GM18498 (cell line): ENCODE measurements at regions not wholly inside any gene's neighbourhood (a gene's known extent, or its start where the extent isn't known, plus 50 kb on each side); places are given as distances from the start of the nearest gene placed in this dataset.

Experiments used
- ATAC-seq: cut with Tn5 transposase; IDR thresholded peaks from one replicate; pipeline ENCODE4 v1.9.1; 2021; ENCODE audit warnings: mild to moderate bottlenecking, moderate library complexity; ENCODE audit not compliant: unreplicated experiment

- no peak for ATAC-seq
Measured at GRCh38 chr2:45256173-45256866, 247.1 kb upstream of the SIX2 start.

GRCh38 chr2:45255563-45255962 lies 246.3 kb upstream of the SIX2 start:
- ATAC-seq, result no peak

GRCh38 chr2:45254025-45254424 lies 244.8 kb upstream of the SIX2 start:
- no peak for ATAC-seq

GRCh38 chr2:45253151-45253550 lies 243.9 kb upstream of the SIX2 start:
- ATAC-seq, result no peak

GRCh38 chr2:45250176-45250575 lies 240.9 kb upstream of the SIX2 start:
- no peak for ATAC-seq

- no peak for ATAC-seq
Measured at GRCh38 chr2:45248214-45248613, 239.0 kb upstream of the SIX2 start.

GRCh38 chr2:45244928-45245327 lies 235.7 kb upstream of the SIX2 start:
- ATAC-seq, result no peak

- ATAC-seq, result no peak
Measured at GRCh38 chr2:45242161-45242741, 233.0 kb upstream of the SIX2 start.

GRCh38 chr2:45241061-45241561 lies 231.9 kb upstream of the SIX2 start:
- ATAC-seq, result no peak

GRCh38 chr2:45237850-45238542 lies 228.7 kb upstream of the SIX2 start:
- ATAC-seq, result no peak

- ATAC-seq, result no peak
Measured at GRCh38 chr2:45237128-45237527, 227.9 kb upstream of the SIX2 start.

- ATAC-seq, result no peak
Measured at GRCh38 chr2:45236268-45236667, 227.0 kb upstream of the SIX2 start.

- ATAC-seq, result no peak
Measured at GRCh38 chr2:45233301-45233700, 224.0 kb upstream of the SIX2 start.

- ATAC-seq, result no peak
Measured at GRCh38 chr2:45232818-45233217, 223.6 kb upstream of the SIX2 start.

- no peak for ATAC-seq
Measured at GRCh38 chr2:45229411-45229810, 220.2 kb upstream of the SIX2 start.

- no peak for ATAC-seq
Measured at GRCh38 chr2:45227347-45227746, 218.1 kb upstream of the SIX2 start.

- no peak for ATAC-seq
Measured at GRCh38 chr2:45224993-45225380, 215.7 kb upstream of the SIX2 start.

GRCh38 chr2:45224321-45224992 lies 215.2 kb upstream of the SIX2 start:
- ATAC-seq, result no peak

GRCh38 chr2:45223531-45223930 lies 214.3 kb upstream of the SIX2 start:
- ATAC-seq, result no peak

- ATAC-seq, result no peak
Measured at GRCh38 chr2:45220227-45220626, 211.0 kb upstream of the SIX2 start.

GRCh38 chr2:45218931-45219339 lies 209.7 kb upstream of the SIX2 start:
- no peak for ATAC-seq

- ATAC-seq, result no peak
Measured at GRCh38 chr2:45218297-45218696, 209.0 kb upstream of the SIX2 start.
